HepG2 (cell line): ENCODE measurements at regions not wholly inside any gene's neighbourhood (a gene's known extent, or its start where the extent isn't known, plus 50 kb on each side); places are given as distances from the start of the nearest gene placed in this dataset.

Experiments
- ATAC-seq: fragments of 200-7000 bp; cut with Tn5 transposase; 3 replicates; pipeline ENCODE4 v1.9.1; 2020; ENCODE audit warnings: mild to moderate bottlenecking, moderate library complexity
- BruUV-seq: library from RNA; stranded (reverse); fragments of 400-500 nt; replicated peaks from 2 replicates; lab custom pipeline; 2021; lab: Mats Ljungman, UMichigan
- CTCF ChIA-PET: fragments of 300-600 bp; formaldehyde crosslinking; extraction: SDS; loops from one replicate; lab custom pipeline; 2021; ENCODE audit warnings: low total read pairs, inconsistent platforms, low intra/inter-chr PET ratio; lab: Yijun Ruan, JAX
- POLR2A ChIA-PET: fragments of 350-600 bp; sonication (Branson Sonifier 250); formaldehyde crosslinking; loops from one replicate; lab custom pipeline; 2020; ENCODE audit warnings: antibody characterized with exemption, inconsistent platforms; lab: Yijun Ruan, JAX
- DNase-seq: peaks from one replicate; pipeline ENCODE4 v3.0.0-alpha.2; 2015; ENCODE audit warnings: low spot score
- FAIRE-seq: peaks from 3 replicates; lab custom pipeline; 2011; peaks lifted over from hg19 to GRCh38; lab: Jason Lieb, UNC
- H2AFZ ChIP-seq: one replicate; pipeline ENCODE4 v1.6.1; 2011; ENCODE audit warnings: low read length, inconsistent platforms
- H3K27ac ChIP-seq: fragments of 300-600 bp; 3 replicates; pipeline ENCODE4 v1.8.0; 2011; ENCODE audit warnings: mixed run types, mild to moderate bottlenecking, mixed read lengths, low read length, inconsistent platforms; ENCODE audit not compliant: insufficient read depth; ENCODE audit errors: extremely low read length
- H3K27me3 ChIP-seq, 2 experiments: fragments of 200-600 bp in 1 of 2; 2 replicates in 1 of 2; 3 replicates in 1 of 2; pipeline versions ENCODE4 v1.6.0 to v1.8.0; 2011; ENCODE audit warnings: low read length in 2 of 2, mild to moderate bottlenecking in 2 of 2, moderate library complexity in 2 of 2, inconsistent platforms in 1 of 2; ENCODE audit not compliant: insufficient read depth in 2 of 2, control insufficient read depth in 1 of 2
- H3K36me3 ChIP-seq, 2 experiments: fragments of 200-600 bp in 1 of 2; replicated peaks in 1 of 2; 2 replicates in 1 of 2; 3 replicates in 1 of 2; pipeline versions ENCODE4 v1.5.1 to v1.8.0; 2011; ENCODE audit warnings: low read length in 2 of 2, inconsistent platforms in 1 of 2; ENCODE audit not compliant: insufficient read depth in 2 of 2, control insufficient read depth in 1 of 2
- H3K4me1 ChIP-seq: 2 replicates; pipeline ENCODE4 v1.5.1; 2012; ENCODE audit warnings: low read length, inconsistent platforms; ENCODE audit not compliant: insufficient read depth
- H3K4me2 ChIP-seq: 2 replicates; pipeline ENCODE4 v1.6.0; 2011; ENCODE audit warnings: low read depth, low read length, inconsistent platforms
- H3K4me3 ChIP-seq, 3 experiments: fragments of 200-600 bp in 1 of 3; sonication (generic), shearing (Covaris generic) in 1 of 3; replicated peaks in 1 of 3; 2 replicates each; pipeline ENCODE4 v1.5.1; 2011 to 2016; ENCODE audit warnings: low read length in 3 of 3, inconsistent platforms in 2 of 3, low read depth in 2 of 3, mild to moderate bottlenecking in 2 of 3, control low read depth in 1 of 3, mixed read lengths in 1 of 3; ENCODE audit not compliant: insufficient read depth in 1 of 3
- H3K79me2 ChIP-seq: one replicate; pipeline ENCODE4 v1.6.1; 2011; ENCODE audit warnings: low read length, inconsistent platforms; ENCODE audit not compliant: insufficient read depth
- H3K9ac ChIP-seq: 2 replicates; pipeline ENCODE4 v1.6.0; 2011; ENCODE audit warnings: mild to moderate bottlenecking, low read depth, low read length, inconsistent platforms; ENCODE audit not compliant: insufficient read depth
- H3K9me3 ChIP-seq: 2 replicates; pipeline ENCODE4 v1.5.1; 2012; ENCODE audit warnings: mild to moderate bottlenecking, low read length
- H4K20me1 ChIP-seq: 2 replicates; pipeline ENCODE4 v1.6.0; 2011; ENCODE audit warnings: inconsistent platforms, mild to moderate bottlenecking, low read length, moderate library complexity; ENCODE audit not compliant: insufficient read depth
- AKAP8 ChIP-seq: sonication (generic); formaldehyde crosslinking; IDR thresholded peaks from 2 replicates; pipeline ENCODE4 v1.5.1; 2020; ENCODE audit warnings: mild to moderate bottlenecking, missing genetic modification reagents
- CREB3 ChIP-seq: sonication (generic); formaldehyde crosslinking; IDR thresholded peaks from 2 replicates; pipeline ENCODE4 v1.5.0; 2020; ENCODE audit warnings: missing genetic modification reagents
- ETV5 ChIP-seq: IDR thresholded peaks from 2 replicates; pipeline ENCODE4 v1.6.1; 2018; ENCODE audit warnings: missing biosample characterization, missing genetic modification reagents, inconsistent platforms, borderline replicate concordance
- FOSL2 ChIP-seq: sonication (generic); formaldehyde crosslinking; IDR thresholded peaks from 2 replicates; pipeline ENCODE4 v1.4.0; 2020; ENCODE audit warnings: missing genetic modification reagents
- HOMEZ ChIP-seq: IDR thresholded peaks from 2 replicates; pipeline ENCODE4 v1.6.1; 2016; ENCODE audit warnings: low read depth
- HOXD1 ChIP-seq: sonication (generic); formaldehyde crosslinking; IDR thresholded peaks from 2 replicates; pipeline ENCODE4 v1.5.0; 2020; ENCODE audit warnings: missing genetic modification reagents
- NBN ChIP-seq: fragments of 450-650 bp; conservative IDR thresholded peaks from 2 replicates; pipeline ENCODE4 v1.6.1; 2017
- PCBP1 ChIP-seq: fragments of 200-400 bp; formaldehyde crosslinking; IDR thresholded peaks from 2 replicates; pipeline ENCODE4 v1.6.1; 2017; ENCODE audit warnings: mild to moderate bottlenecking, low read depth, low read length, borderline replicate concordance
- POLR2A ChIP-seq, 2 experiments: IDR thresholded peaks; 2 replicates each; pipeline ENCODE4 v1.6.1; 2011; ENCODE audit warnings: low read depth in 2 of 2, low read length in 2 of 2, mild to moderate bottlenecking in 1 of 2, moderate library complexity in 1 of 2; ENCODE audit not compliant: insufficient read depth in 1 of 2
- SAFB2 ChIP-seq: sonication (generic); formaldehyde crosslinking; IDR thresholded peaks from 2 replicates; pipeline ENCODE4 v1.5.1; 2020; ENCODE audit warnings: missing genetic modification reagents, low read depth, mild to moderate bottlenecking, borderline replicate concordance
- SNAPC2 ChIP-seq: sonication (generic); formaldehyde crosslinking; IDR thresholded peaks from 2 replicates; pipeline ENCODE4 v1.8.1; 2022; ENCODE audit warnings: mild to moderate bottlenecking, missing genetic modification reagents
- TBP ChIP-seq: sonication (generic); formaldehyde crosslinking; IDR thresholded peaks from 2 replicates; pipeline ENCODE4 v1.5.0; 2020; ENCODE audit warnings: missing genetic modification reagents
- ZBTB14 ChIP-seq: sonication (generic); formaldehyde crosslinking; IDR thresholded peaks from 2 replicates; pipeline ENCODE4 v1.4.0; 2020; ENCODE audit warnings: missing genetic modification reagents
- ZMYM2 ChIP-seq: sonication (generic); formaldehyde crosslinking; IDR thresholded peaks from 2 replicates; pipeline ENCODE4 v1.8.0; 2022; ENCODE audit warnings: mild to moderate bottlenecking, missing genetic modification reagents
- ZNF33B ChIP-seq: sonication (generic); formaldehyde crosslinking; IDR thresholded peaks from 2 replicates; pipeline ENCODE4 v1.5.1; 2020; ENCODE audit warnings: mild to moderate bottlenecking, missing genetic modification reagents
- ZNF431 ChIP-seq: sonication (generic); formaldehyde crosslinking; IDR thresholded peaks from 2 replicates; pipeline ENCODE4 v1.9.0; 2022; ENCODE audit warnings: missing genetic modification reagents, low read depth, mild to moderate bottlenecking, borderline replicate concordance
- ZNF577 ChIP-seq: sonication (generic); formaldehyde crosslinking; IDR thresholded peaks from 2 replicates; pipeline ENCODE4 v1.4.0; 2020; ENCODE audit warnings: mild to moderate bottlenecking, low read depth, missing genetic modification reagents, borderline replicate concordance
- ZNF639 ChIP-seq: conservative IDR thresholded peaks from 2 replicates; pipeline ENCODE4 v1.6.1; 2018; ENCODE audit warnings: missing genetic modification reagents
- ZSCAN20 ChIP-seq: sonication (generic); formaldehyde crosslinking; IDR thresholded peaks from 2 replicates; pipeline ENCODE4 v1.4.0; 2020; ENCODE audit warnings: missing genetic modification reagents, mild to moderate bottlenecking, borderline replicate concordance
- WGBS: methylation state at CpG from one replicate; pipeline ENCODE4 v1.1.6; 2017; ENCODE audit warnings: low lambda C conversion rate; 5-methylcytosine and 5-hydroxymethylcytosine counted together
- in situ Hi-C: cut with HindIII; loops from 2 replicates; pipeline ENCODE4 v1.10.0; 2017; ENCODE audit warnings: low pct_unique_long_range_greater_than_20kb; ENCODE audit not compliant: extremely low pct_ligation_motif_present
- intact Hi-C: fragments of 100-400 bp; cut with micrococcal nuclease; formaldehyde crosslinking; loops from one replicate; pipeline ENCODE4 v1.10.0; 2022; ENCODE audit not compliant: unreplicated experiment

GRCh38 chr3:145812391-145812790, 348.6 kb downstream of the PLOD2 start (continued):
- TF ChIP-seq ZNF639 (no peak), TBP (CRISPR knock-in tag) (no peak), ZNF577 (CRISPR knock-in tag) (no peak), FOSL2 (CRISPR knock-in tag) (no peak)
- TF ChIP-seq, all 625 proteins: peak for 0

GRCh38 chr3:145815707-145816413, 345.1 kb downstream of the PLOD2 start:
- ChIA-PET CTCF (no interaction called here), POLR2A (no interaction called here)
- 3% methylated on average over 3 of the region's 3 CpGs for WGBS
- DNase-seq (no peak), FAIRE-seq (no peak), ATAC-seq (no peak)
- H3K4me3 ChIP-seq, result no peak overlapping the region
- no peaks in the 10 kb centered on the region for H4K20me1 ChIP-seq
- no peak overlapping the region for H3K27ac ChIP-seq
- in situ Hi-C loops, result no loop called here
- no peak overlapping the region for H3K4me2 ChIP-seq
- no TSS peak for BruUV-seq
- H3K79me2 ChIP-seq, result no peaks in the 10 kb centered on the region
- H3K27me3 ChIP-seq, result no peaks in the 10 kb centered on the region
- H2AFZ ChIP-seq, result no peak overlapping the region
- intact Hi-C loops, result no loop called here
- H3K4me1 ChIP-seq, result no peaks in the 10 kb centered on the region
- no peak overlapping the region for H3K9ac ChIP-seq
- H3K9me3 ChIP-seq, result no peaks in the 10 kb centered on the region
- H3K36me3 ChIP-seq, result no peaks in the 10 kb centered on the region
- TF ChIP-seq ZSCAN20 (CRISPR knock-in tag), result no peak
- no peak for TF ChIP-seq ZNF431 (CRISPR knock-in tag)
- no peak for TF ChIP-seq HOXD1 (CRISPR knock-in tag)
- no peak for TF ChIP-seq NBN
- TF ChIP-seq POLR2A (IDR thresholded peaks at IDR 0.05; ENCODE audit: insufficient read depth in 1 of 2, low read depth in 2 of 2, low read length in 2 of 2), result no peak
- no peak for TF ChIP-seq SNAPC2 (CRISPR knock-in tag)
- TF ChIP-seq PCBP1, result no peak
- TF ChIP-seq SAFB2 (CRISPR knock-in tag), result no peak
- no peak for TF ChIP-seq AKAP8 (CRISPR knock-in tag)
- no peak for TF ChIP-seq ZBTB14 (CRISPR knock-in tag)
- no peak for TF ChIP-seq HOMEZ
- no peak for TF ChIP-seq ETV5 (CRISPR knock-in tag)
- no peak for TF ChIP-seq CREB3 (CRISPR knock-in tag)
- TF ChIP-seq TBP (CRISPR knock-in tag), result no peak
- TF ChIP-seq ZNF33B (CRISPR knock-in tag), result no peak
- TF ChIP-seq ZMYM2, result no peak
